Spleen (tissue), 11 donors: ENCODE measurements at regions not wholly inside any gene's neighbourhood (a gene's known extent, or its start where the extent isn't known, plus 50 kb on each side); places are given as distances from the start of the nearest gene placed in this dataset.

Experiments used
- DNase-seq: peaks from one replicate; pipeline ENCODE4 v3.0.0-alpha.2; 2020
- H3K27ac ChIP-seq, 8 donors: fragments of 200-600 bp; sonication (generic) in 7 of 8; 1 replicate in 4 of 8; 2 replicates in 4 of 8; pipeline versions ENCODE4 v1.5.0 to v1.8.0; 2016 to 2021; ENCODE audit warnings: inconsistent platforms in 4 of 8, mild to moderate bottlenecking in 4 of 8, moderate library complexity in 1 of 8
- H3K27me3 ChIP-seq, 7 donors: fragments of 200-600 bp; sonication (generic) in 6 of 7; replicated peaks in 1 of 7; 1 replicate in 4 of 7; 2 replicates in 3 of 7; pipeline versions ENCODE4 v1.5.0 to v1.8.0; 2016 to 2021; ENCODE audit warnings: inconsistent platforms in 3 of 7, mild to moderate bottlenecking in 1 of 7
- H3K36me3 ChIP-seq, 6 donors: fragments of 200-600 bp; sonication (generic) in 5 of 6; 1 replicate in 4 of 6; 2 replicates in 2 of 6; pipeline versions ENCODE4 v1.5.0 to v1.8.0; 2016 to 2021; ENCODE audit warnings: inconsistent platforms in 2 of 6
- H3K4me1 ChIP-seq, 6 donors: fragments of 200-600 bp; sonication (generic) in 5 of 6; 1 replicate in 3 of 6; 2 replicates in 3 of 6; pipeline versions ENCODE4 v1.5.0 to v1.8.0; 2016 to 2021; ENCODE audit warnings: inconsistent platforms in 3 of 6
- H3K4me3 ChIP-seq, 8 donors: fragments of 200-600 bp; sonication (generic) in 7 of 8; 1 replicate in 4 of 8; 2 replicates in 4 of 8; pipeline versions ENCODE4 v1.5.0 to v1.8.0; 2016 to 2021; ENCODE audit warnings: inconsistent platforms in 4 of 8, mild to moderate bottlenecking in 4 of 8, moderate library complexity in 2 of 8
- H3K9me3 ChIP-seq, 8 donors: fragments of 200-600 bp; sonication (generic) in 7 of 8; 1 replicate in 4 of 8; 2 replicates in 4 of 8; pipeline versions ENCODE4 v1.5.0 to v1.8.0; 2016 to 2021; ENCODE audit warnings: inconsistent platforms in 4 of 8
- POLR2A ChIP-seq, 3 donors: fragments of 450-650 bp; IDR thresholded peaks; one replicate each; pipeline ENCODE4 v1.5.1; 2017; ENCODE audit warnings: antibody characterized with exemption in 3 of 3, mild to moderate bottlenecking in 1 of 3
- POLR2AphosphoS5 ChIP-seq, 3 donors: sonication (generic); formaldehyde crosslinking; IDR thresholded peaks; one replicate each; pipeline ENCODE4 v1.5.1; 2017; ENCODE audit warnings: antibody characterized with exemption in 3 of 3
- WGBS, 5 donors: extraction: QIAGEN DNeasy Blood & Tissue Kit in 3 of 5; methylation state at CpG; one replicate each; pipeline versions ENCODE4 v1.1.5 to v1.1.7; 2013 to 2018; 5-methylcytosine and 5-hydroxymethylcytosine counted together
- intact Hi-C: fragments of 100-400 bp; cut with DNase I; formaldehyde crosslinking; loops from one replicate; pipeline ENCODE4 v1.15.0; 2023; ENCODE audit warnings: low total_unique reads
- TF ChIP-seq, protein P1 (sequence below), 11 experiments: fragments of 200-600 bp in 7 of 11; fragments of 450-650 bp in 4 of 11; sonication (generic) in 4 of 11; IDR thresholded peaks in 8 of 11; conservative IDR thresholded peaks in 3 of 11; 1 replicate in 7 of 11; 2 replicates in 4 of 11; pipeline versions ENCODE4 v1.4.0 to v1.8.0; 2016 to 2021; ENCODE audit warnings: antibody characterized with exemption in 11 of 11, inconsistent platforms in 4 of 11, mild to moderate bottlenecking in 1 of 11
- donor health status: healthy with polysubstance abuse.
- donor health status: DM: no; HTN: no; CAD: no; lungs with moderate emphysema.
- donor health status: DM: no; HTN: no; CAD: no.
- donor health status: Bipolar disorder and iron deficiency.
- donor health status: healthy.
- donor health status: DM: no; HTN: no; CAD: no.
- donor health status: DM: yes; HTN: yes; CAD: no.

DNA sequence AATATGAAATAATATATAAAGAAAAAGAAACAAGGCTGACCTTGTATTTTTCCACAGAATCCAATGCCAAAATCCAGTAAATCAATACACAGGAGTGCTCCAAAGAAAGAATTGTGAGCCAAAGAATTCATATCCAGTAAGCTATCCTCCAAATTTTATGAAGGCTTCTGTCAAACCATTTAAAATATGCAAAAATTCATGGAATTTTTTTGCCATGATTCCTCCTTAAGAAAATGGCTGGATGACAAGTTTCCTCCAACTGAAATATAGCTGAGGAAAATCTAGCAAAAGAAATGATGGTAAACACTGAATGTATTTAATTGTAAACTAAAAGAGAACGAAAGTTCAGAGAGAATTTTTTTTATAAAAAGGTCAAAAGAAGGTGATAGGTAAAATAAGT, 290.3 kb downstream of the UBE3D start:
- no peak overlapping the region for H3K27ac ChIP-seq
- H3K27me3 ChIP-seq: no peaks in the 10 kb centered on the region
- no peaks in the 10 kb centered on the region for H3K36me3 ChIP-seq
- no peak for TF ChIP-seq POLR2AphosphoS5 (IDR thresholded peaks at IDR 0.05)
- TF ChIP-seq, protein P1, sequence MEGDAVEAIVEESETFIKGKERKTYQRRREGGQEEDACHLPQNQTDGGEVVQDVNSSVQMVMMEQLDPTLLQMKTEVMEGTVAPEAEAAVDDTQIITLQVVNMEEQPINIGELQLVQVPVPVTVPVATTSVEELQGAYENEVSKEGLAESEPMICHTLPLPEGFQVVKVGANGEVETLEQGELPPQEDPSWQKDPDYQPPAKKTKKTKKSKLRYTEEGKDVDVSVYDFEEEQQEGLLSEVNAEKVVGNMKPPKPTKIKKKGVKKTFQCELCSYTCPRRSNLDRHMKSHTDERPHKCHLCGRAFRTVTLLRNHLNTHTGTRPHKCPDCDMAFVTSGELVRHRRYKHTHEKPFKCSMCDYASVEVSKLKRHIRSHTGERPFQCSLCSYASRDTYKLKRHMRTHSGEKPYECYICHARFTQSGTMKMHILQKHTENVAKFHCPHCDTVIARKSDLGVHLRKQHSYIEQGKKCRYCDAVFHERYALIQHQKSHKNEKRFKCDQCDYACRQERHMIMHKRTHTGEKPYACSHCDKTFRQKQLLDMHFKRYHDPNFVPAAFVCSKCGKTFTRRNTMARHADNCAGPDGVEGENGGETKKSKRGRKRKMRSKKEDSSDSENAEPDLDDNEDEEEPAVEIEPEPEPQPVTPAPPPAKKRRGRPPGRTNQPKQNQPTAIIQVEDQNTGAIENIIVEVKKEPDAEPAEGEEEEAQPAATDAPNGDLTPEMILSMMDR (IDR thresholded peaks at IDR 0.05 in 8 of 11, conservative IDR thresholded peaks at IDR 0.05 in 3 of 11): no peak
- TF ChIP-seq POLR2A (IDR thresholded peaks at IDR 0.05): no peak
- H3K4me3 ChIP-seq: no peak overlapping the region
- 79 to 92% (median 87%) methylated on average over 1 of the region's 1 CpG for WGBS, 5 donors
- no peaks in the 10 kb centered on the region for H3K4me1 ChIP-seq
- intact Hi-C loops: no loop called here
- no peaks in the 10 kb centered on the region for H3K9me3 ChIP-seq
- DNase-seq: no peak

DNA sequence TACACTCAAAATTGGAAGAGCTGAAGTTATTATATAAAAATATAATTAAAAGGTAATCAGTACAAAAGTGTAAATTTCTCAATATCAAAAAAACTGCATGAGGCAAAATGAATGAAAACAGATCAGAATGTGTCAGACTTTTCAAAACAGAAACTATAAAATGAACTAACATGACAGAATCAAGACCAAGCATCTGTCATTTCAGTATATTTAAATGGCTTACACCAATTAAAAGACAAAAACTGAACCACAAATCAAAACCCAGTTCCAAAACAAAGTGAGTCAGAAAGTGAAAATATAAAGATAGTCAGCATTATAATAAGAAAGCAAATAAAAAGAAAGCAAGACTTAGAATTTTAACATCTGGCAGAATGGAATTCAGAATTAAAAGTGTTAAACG, 289.7 kb downstream of the UBE3D start:
- TF ChIP-seq POLR2A (IDR thresholded peaks at IDR 0.05): no peak
- TF ChIP-seq, protein P1 (IDR thresholded peaks at IDR 0.05 in 8 of 11, conservative IDR thresholded peaks at IDR 0.05 in 3 of 11): no peak
- no peak for TF ChIP-seq POLR2AphosphoS5 (IDR thresholded peaks at IDR 0.05)
- 56 to 70% (median 67%) methylated on average over 1 of the region's 1 CpG for WGBS, 5 donors
- Histone ChIP-seq H3K4me1 (no peaks in the 10 kb centered on the region), H3K4me3 (no peak overlapping the region), H3K27ac (no peak overlapping the region), H3K36me3 (no peaks in the 10 kb centered on the region), H3K9me3 (no peaks in the 10 kb centered on the region), H3K27me3 (no peaks in the 10 kb centered on the region)
- DNase-seq: no peak
- intact Hi-C loops: no loop called here

DNA sequence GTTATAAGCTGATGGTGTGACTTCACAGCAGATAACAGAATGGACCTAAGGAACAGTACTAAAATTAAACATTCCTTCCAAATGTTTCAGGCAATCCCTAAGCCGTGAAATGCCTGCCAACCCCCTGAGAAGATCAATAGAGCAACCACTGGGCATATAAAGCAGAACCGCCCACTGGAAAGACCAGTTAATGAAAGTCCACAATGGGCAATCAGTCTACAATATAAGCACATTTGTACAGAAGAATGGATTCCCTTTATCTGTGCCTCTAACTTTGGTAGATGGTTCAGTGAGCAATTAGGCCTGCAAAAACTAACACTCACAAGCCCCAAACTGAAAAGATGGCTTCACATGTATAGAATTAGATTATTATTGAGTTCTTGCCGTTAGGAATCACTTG, 286.6 kb downstream of the UBE3D start:
- TF ChIP-seq POLR2A (IDR thresholded peaks at IDR 0.05): no peak
- TF ChIP-seq, protein P1 (IDR thresholded peaks at IDR 0.05 in 8 of 11, conservative IDR thresholded peaks at IDR 0.05 in 3 of 11): no peak
- TF ChIP-seq POLR2AphosphoS5 (IDR thresholded peaks at IDR 0.05): no peak
- no peak for DNase-seq
- Histone ChIP-seq H3K27ac (no peak overlapping the region), H3K4me3 (no peak overlapping the region), H3K36me3 (no peaks in the 10 kb centered on the region), H3K9me3 (no peaks in the 10 kb centered on the region), H3K4me1 (no peaks in the 10 kb centered on the region), H3K27me3 (no peaks in the 10 kb centered on the region)
- WGBS, 5 donors: 68 to 75% (median 72%) methylated on average over 3 of the region's 3 CpGs
- intact Hi-C loops: no loop called here

DNA sequence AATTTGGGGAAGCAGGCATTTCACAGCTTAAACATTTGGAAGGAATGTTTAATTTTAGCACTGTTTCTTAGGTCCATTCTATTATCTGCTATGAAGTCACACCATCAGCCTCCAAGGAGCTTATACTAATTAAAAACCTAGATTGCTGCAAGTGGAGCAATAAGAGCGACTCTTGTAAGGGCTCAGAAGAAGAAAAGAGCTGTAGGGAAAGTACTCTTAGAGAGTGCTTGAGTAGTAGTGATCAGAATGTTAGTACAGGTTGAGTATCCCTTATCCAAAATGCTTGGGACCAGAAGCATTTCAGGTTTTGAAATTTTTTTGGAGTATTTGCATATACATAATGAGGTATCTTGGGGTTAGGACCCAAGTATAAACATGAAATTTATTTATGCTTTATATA, 285.3 kb downstream of the UBE3D start:
- intact Hi-C loops: no loop called here
- TF ChIP-seq, protein P1 (IDR thresholded peaks at IDR 0.05 in 8 of 11, conservative IDR thresholded peaks at IDR 0.05 in 3 of 11): no peak
- TF ChIP-seq POLR2A (IDR thresholded peaks at IDR 0.05) (no peak), POLR2AphosphoS5 (IDR thresholded peaks at IDR 0.05) (no peak)
- H3K27me3 ChIP-seq: no peaks in the 10 kb centered on the region
- no peak for DNase-seq
- H3K27ac ChIP-seq: no peak overlapping the region
- H3K9me3 ChIP-seq: no peaks in the 10 kb centered on the region
- WGBS, 5 donors: 60 to 78% (median 67%) methylated on average over 1 of the region's 1 CpG
- H3K4me3 ChIP-seq: no peak overlapping the region
- H3K4me1 ChIP-seq: no peaks in the 10 kb centered on the region
- no peaks in the 10 kb centered on the region for H3K36me3 ChIP-seq
